NOMO-1 treated with DMSO at 0.1 percent for 48 hours (cell line): ENCODE measurements at regions not wholly inside any gene's neighbourhood (a gene's known extent, or its start where the extent isn't known, plus 50 kb on each side); places are given as distances from the start of the nearest gene placed in this dataset.
"Not testable (repeated sequence)": the region's sequence is repeated elsewhere in the genome, so short reads cannot be mapped to it uniquely, and the experiment has no call there.

Experiments
- DNase-seq: peaks from one replicate; lab custom pipeline; 2025; ENCODE audit not compliant: unreplicated experiment; lab: John Stamatoyannopoulos, UW

GRCh38 chr2:195117011-195117410 lies 540.0 kb upstream of the SLC39A10 start:
- no peak for DNase-seq

- no peak for DNase-seq
Measured at GRCh38 chr2:195115738-195116137, 541.3 kb upstream of the SLC39A10 start.

DNA sequence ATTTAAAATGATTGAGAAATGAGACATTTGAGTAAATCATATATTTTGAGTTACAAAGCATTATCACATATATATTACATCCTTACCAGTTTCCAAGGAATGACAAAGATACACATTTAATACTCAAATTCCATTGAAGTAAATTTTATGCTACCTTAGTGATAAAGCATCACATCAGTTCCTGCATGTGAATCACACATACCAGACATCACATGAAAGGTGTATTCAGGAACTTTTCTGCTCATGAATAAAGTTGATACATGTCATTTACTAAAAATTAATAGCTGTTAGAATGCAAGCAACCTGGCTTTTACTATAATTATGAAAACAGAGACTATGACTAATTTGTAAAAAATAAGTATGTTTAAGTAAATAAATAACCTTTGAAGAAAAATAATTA lies 548.8 kb upstream of the SLC39A10 start:
- DNase-seq, result no peak

DNA sequence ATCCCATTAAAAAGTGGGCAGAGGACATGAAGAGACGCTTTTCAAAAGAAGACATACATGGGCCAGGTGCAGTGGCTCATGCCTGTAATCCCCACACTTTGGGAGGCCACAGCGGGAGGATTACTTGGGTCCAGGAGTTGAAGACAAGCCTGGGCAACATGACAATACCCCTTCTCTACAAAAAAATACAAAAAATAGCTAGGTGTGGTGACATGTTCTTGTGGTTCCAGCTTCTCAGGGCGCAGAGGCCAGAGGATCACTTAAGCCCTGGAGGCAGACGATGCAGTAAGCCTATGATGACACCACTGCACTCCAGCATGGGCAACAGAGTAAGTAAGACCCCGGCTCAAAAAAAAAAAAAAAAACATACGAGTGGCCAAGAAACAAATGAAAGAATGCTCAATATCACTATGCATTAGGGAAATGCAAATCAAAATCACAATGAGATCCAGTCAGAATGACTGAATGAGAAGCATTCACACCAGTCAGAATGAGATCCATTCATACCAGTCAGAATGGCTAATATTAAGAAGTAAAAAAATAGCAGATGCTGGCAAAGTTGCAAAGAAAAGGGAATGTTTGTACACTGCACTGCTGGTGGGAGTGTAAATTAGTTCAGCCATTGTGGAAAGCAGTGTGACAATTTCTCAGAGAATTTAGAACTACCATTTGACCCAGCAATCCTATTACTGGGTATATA lies 550.2 kb upstream of the SLC39A10 start:
- no peak for DNase-seq

DNA sequence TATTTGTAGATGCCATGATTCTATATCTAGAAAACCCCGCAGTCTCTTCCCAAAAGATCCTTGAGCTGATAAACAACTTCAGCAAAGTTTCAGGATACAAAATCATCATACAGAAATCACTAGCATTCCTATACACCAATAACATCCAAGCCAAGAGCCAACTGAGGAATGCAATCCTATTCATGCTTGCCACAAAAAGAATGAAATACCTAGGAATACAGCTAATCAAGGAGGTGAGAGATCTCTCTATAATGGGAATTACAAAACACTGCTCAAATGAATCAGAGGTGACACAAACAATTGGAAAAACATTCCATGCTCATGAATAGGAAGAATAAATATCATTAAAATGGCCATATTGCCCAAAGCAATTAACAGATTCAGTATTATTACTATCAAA lies 551.4 kb upstream of the SLC39A10 start:
- no peak for DNase-seq

DNA sequence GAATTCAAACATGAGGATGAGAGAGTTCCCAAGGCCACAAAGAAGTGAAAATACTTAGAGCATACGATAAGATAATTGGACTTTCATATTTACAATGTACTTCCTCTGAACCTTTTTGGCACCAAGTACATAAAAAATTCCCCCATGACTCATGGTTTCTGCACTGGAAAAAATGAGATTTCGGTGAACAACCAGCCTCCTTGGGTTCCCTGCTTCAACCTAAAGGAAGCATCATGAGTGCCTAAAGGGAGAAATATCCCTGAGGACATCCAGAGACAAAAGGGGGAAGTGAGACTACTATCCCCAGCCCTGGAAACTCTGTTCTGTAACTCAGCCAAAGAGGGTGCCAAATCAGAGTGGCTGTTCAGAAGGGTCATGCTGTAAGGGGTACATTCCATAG lies 562.7 kb upstream of the SLC39A10 start:
- DNase-seq, result no peak

- no peak for DNase-seq
Measured at GRCh38 chr2:195092341-195092740, 564.7 kb upstream of the SLC39A10 start.

- not testable (repeated sequence) for DNase-seq
Measured at GRCh38 chr2:195072806-195073205, 584.2 kb upstream of the SLC39A10 start.

- DNase-seq, result no peak
Measured at GRCh38 chr2:195057001-195057400, 600.0 kb upstream of the SLC39A10 start.

DNA sequence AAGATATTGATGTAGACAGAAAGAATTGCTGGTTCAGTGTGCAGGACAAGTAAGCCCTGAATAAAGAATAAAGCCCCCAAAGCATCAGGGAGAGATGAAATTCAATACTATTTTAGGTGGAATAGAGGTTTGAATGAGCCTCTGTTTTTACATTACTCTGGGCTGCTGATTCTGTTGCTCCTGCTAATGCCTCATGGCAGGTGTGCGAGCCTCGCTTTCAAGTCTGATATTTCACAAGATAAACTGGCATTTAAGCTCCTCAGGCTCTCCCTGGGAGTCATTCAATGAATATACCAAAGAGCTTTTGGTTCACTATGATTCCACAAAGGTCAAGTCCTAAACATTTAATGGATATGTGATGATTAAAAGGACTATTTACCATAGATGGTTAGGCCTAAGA lies 601.0 kb upstream of the SLC39A10 start:
- no peak for DNase-seq

DNA sequence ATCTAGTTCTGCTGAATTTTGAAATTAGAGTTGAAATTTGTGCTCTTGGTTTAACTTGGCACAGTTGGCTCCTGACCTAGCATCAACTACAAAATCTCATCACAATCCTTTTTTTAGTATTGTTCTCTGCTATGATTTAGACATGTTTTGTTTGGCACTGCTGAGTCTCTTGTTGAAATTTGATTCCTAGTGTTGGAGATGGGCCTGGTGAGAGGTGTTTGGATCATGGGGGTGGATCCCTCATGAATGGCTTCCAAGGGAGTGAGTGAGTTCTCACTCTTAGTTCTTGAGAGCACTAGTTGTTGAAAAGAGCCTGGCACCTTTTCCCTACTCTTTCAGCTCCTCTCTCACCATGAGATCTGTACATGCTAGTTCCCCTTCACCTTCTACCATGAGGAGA lies 605.6 kb upstream of the SLC39A10 start:
- no peak for DNase-seq

GRCh38 chr2:195049372-195050031 lies 607.5 kb upstream of the SLC39A10 start:
- no peak for DNase-seq

DNA sequence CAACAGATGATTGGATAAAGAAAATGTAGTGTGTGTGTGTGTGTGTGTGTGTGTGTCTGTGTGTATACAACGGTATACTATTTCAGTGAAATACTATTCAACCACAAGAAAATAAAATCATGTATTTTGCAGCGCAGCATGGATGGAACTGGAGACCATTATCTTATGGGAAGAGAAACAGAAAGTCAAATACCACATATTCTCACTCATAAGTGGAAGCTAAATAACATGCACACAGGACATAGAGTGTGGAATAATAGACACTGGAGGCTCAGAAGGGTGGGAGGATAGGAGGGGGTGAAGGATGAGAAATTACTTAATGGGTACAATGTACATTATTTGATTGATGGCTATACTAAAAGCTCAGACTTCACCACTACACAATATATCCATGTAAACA lies 609.1 kb upstream of the SLC39A10 start:
- DNase-seq, result no peak

GRCh38 chr2:195044801-195045200 lies 612.2 kb upstream of the SLC39A10 start:
- no peak for DNase-seq

DNA sequence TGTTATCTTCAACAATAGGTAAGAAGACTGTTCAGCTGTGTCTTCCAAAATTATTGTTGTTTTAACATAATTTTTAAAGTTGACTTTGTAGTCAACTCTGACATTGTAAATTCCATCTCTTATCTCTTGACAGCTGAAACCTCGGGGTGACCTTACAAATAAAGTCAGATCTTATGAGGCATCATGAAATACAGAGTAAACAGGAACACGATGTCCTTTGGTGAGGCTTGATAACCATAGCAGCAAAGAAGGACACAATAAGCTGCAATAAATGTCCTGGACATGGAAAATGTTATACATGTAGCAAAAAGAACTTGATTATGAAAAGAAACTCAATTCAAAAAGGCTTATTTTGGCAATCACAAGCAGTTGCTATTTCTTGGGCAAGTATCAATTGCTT lies 618.9 kb upstream of the SLC39A10 start:
- no peak for DNase-seq

GRCh38 chr2:195037045-195037444 lies 620.0 kb upstream of the SLC39A10 start:
- no peak for DNase-seq

DNA sequence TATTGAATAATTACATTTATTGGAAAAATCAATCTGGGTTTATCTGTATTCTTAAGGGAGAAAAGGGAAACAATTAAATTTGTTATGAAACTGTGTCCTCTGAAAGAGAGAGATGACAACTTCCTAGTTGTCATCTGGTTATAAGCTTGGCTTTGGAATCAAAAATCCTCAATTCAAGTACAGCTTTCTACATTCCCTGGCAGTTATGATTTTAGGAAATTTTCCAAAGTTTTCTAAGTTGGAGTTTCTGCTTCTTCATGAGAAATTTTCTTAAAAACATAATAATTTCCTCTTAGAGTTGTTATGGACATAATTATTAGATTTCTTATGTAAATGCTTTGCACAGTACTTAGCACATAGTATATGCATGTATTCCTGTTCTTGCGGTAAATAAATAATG lies 625.6 kb upstream of the SLC39A10 start:
- no peak for DNase-seq

GRCh38 chr2:195029804-195030654 lies 627.0 kb upstream of the SLC39A10 start:
- no peak for DNase-seq

DNA sequence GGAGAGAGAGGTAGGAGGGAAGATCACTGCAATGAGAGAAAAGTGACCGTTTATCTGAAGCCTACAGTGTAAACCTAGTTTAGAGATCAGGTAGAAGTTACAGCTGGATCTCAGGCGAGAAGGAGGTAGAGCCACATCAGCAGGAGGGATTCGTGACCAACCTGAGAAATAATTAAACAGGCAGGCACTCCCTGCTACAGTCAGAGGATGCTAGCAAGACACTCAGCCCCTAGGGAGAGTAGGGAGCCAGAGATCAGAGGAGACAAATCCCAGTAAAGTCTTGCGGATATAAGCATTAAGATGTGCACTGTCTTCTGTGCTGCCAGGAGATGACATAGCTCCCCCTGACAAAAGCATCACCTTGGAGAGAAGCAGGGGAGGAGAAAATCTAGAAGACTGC lies 629.1 kb upstream of the SLC39A10 start:
- DNase-seq, result no peak

- no peak for DNase-seq
Measured at GRCh38 chr2:195026261-195026660, 630.8 kb upstream of the SLC39A10 start.

DNA sequence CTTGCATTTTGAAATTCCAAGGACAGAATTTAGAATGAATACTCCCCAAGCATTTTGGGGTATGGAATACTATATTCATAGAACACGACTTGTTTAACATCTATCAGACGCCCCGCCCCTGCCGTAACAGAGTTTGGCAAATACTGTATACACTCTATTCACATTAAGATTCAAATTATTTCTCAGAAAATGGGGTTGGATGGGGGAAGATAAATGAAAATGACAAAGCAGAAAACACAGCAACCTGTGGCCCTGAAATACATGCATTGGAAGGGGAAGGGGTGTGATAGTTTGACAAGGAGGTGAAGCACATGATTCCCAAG lies 634.6 kb upstream of the SLC39A10 start:
- DNase-seq, result no peak
